Lower leg skin (tissue), 4 donors: ENCODE measurements at regions not wholly inside any gene's neighbourhood (a gene's known extent, or its start where the extent isn't known, plus 50 kb on each side); places are given as distances from the start of the nearest gene placed in this dataset.

Source experiments
- DNase-seq, 2 donors: peaks; one replicate each; pipeline ENCODE4 v3.0.0-alpha.2; 2019; ENCODE audit warnings: low spot score in 2 of 2
- H3K4me3 ChIP-seq: fragments of 200-600 bp; sonication (generic); 2 replicates; pipeline ENCODE4 v1.5.1; 2017; ENCODE audit warnings: mild to moderate bottlenecking, low read depth; ENCODE audit not compliant: poor library complexity, severe bottlenecking
- CTCF ChIP-seq, 3 donors: fragments of 450-650 bp; IDR thresholded peaks; one replicate each; pipeline ENCODE4 v1.5.1; 2016; ENCODE audit warnings: antibody characterized with exemption in 3 of 3, mild to moderate bottlenecking in 3 of 3, moderate library complexity in 2 of 3
- POLR2A ChIP-seq, 2 donors: fragments of 450-650 bp; IDR thresholded peaks; one replicate each; pipeline ENCODE4 v1.6.1; 2016 to 2017; ENCODE audit warnings: antibody characterized with exemption in 2 of 2, mild to moderate bottlenecking in 1 of 2, moderate library complexity in 1 of 2
- WGBS, 2 donors: methylation state at CpG; one replicate each; pipeline ENCODE4 v1.1.5; 2018; 5-methylcytosine and 5-hydroxymethylcytosine counted together
- intact Hi-C: fragments of 100-400 bp; cut with DNase I; formaldehyde crosslinking; loops from one replicate; pipeline ENCODE4 v1.15.0; 2023; ENCODE audit warnings: low total_unique reads

- WGBS, 2 donors, result 64 to 93% methylated on average over 1 of the region's 1 CpG
- intact Hi-C loops, result no loop called here
- DNase-seq, result no peak
These were observed 421.9 kb upstream of the KHDRBS2 start for GRCh38 chr6:62707914-62708313.

GRCh38 chr6:62707156-62707555, 421.1 kb upstream of the KHDRBS2 start:
- no peak overlapping the region for H3K4me3 ChIP-seq
- DNase-seq, result no peak
- 50 to 100% methylated on average over 1 of the region's 1 CpG for WGBS, 2 donors
- intact Hi-C loops, result no loop called here
- TF ChIP-seq CTCF (IDR thresholded peaks at IDR 0.05) (no peak), POLR2A (IDR thresholded peaks at IDR 0.05) (no peak)

More at GRCh38 chr6:62707914-62708313, 421.9 kb upstream of the KHDRBS2 start:
- H3K4me3 ChIP-seq, result no peak overlapping the region
- no peak for TF ChIP-seq CTCF (IDR thresholded peaks at IDR 0.05)
- TF ChIP-seq POLR2A (IDR thresholded peaks at IDR 0.05), result no peak

- no peak for DNase-seq
- intact Hi-C loops, result no loop called here
- H3K4me3 ChIP-seq, result no peak overlapping the region
- WGBS, 2 donors, result 75 to 76% methylated on average over 4 of the region's 4 CpGs
- TF ChIP-seq CTCF (IDR thresholded peaks at IDR 0.05) (no peak), POLR2A (IDR thresholded peaks at IDR 0.05) (no peak)
These were observed 397.0 kb upstream of the KHDRBS2 start for GRCh38 chr6:62683063-62683462.

GRCh38 chr6:62681108-62681507, 395.1 kb upstream of the KHDRBS2 start:
- DNase-seq, result no peak
- 55 to 56% methylated on average over 1 of the region's 1 CpG for WGBS, 2 donors
- intact Hi-C loops, result no loop called here
- TF ChIP-seq POLR2A (IDR thresholded peaks at IDR 0.05), result no peak
- TF ChIP-seq CTCF (IDR thresholded peaks at IDR 0.05), result no peak
- no peak overlapping the region for H3K4me3 ChIP-seq

GRCh38 chr6:62672989-62673388, 387.0 kb upstream of the KHDRBS2 start:
- DNase-seq, result no peak
- intact Hi-C loops, result no loop called here
- H3K4me3 ChIP-seq, result no peak overlapping the region
- no peak for TF ChIP-seq POLR2A (IDR thresholded peaks at IDR 0.05)
- no peak for TF ChIP-seq CTCF (IDR thresholded peaks at IDR 0.05)

GRCh38 chr6:62670490-62671223, 384.6 kb upstream of the KHDRBS2 start:
- 54 to 71% methylated on average over 2 of the region's 2 CpGs for WGBS, 2 donors
- intact Hi-C loops, result no loop called here
- H3K4me3 ChIP-seq, result no peak overlapping the region
- no peak for DNase-seq
- TF ChIP-seq CTCF (IDR thresholded peaks at IDR 0.05), result no peak
- no peak for TF ChIP-seq POLR2A (IDR thresholded peaks at IDR 0.05)
